ENCODE measurements at regions not wholly inside any gene's neighbourhood (a gene's known extent, or its start where the extent isn't known, plus 50 kb on each side); places are given as distances from the start of the nearest gene placed in this dataset.

GRCh38 chr16:61243954-61244353 is 792.3 kb downstream of the CDH8 start:
- in situ Hi-C loops (cut with HindIII; ENCODE audit: low pct_unique_long_range_greater_than_20kb, low sequenced_read_pairs) (no loop called here), intact Hi-C loops (cut with micrococcal nuclease; ENCODE audit: unreplicated experiment) (no loop called here)
- ChIA-PET CTCF (no interaction called here), POLR2A (no interaction called here)
- Histone ChIP-seq H3K4me1 (ENCODE audit: control insufficient read depth, insufficient read depth, low read length) (no peaks in the 10 kb centered on the region), H3K27ac (ENCODE audit: low read length) (no peak overlapping the region), H3K27me3 (ENCODE audit: control insufficient read depth, insufficient read depth, low read length) (no peaks in the 10 kb centered on the region), H3K4me3 (ENCODE audit: low read depth in 2 of 2, low read length in 2 of 2) (no peak overlapping the region), H3K9me3 (ENCODE audit: control insufficient read depth, insufficient read depth, low read depth, low read length) (no peaks in the 10 kb centered on the region), H3K36me3 (ENCODE audit: control insufficient read depth, insufficient read depth, low read length) (no peaks in the 10 kb centered on the region)
- ATAC-seq = no peak
- no peak for DNase-seq (ENCODE audit: low read depth, low spot score)
- TF ChIP-seq POLR2AphosphoS5 (IDR thresholded peaks at IDR 0.05; ENCODE audit: low read depth, low read length) (no peak), TCF7L2 (IDR thresholded peaks at IDR 0.05; ENCODE audit: low read depth, low read length) (no peak), SIN3A (IDR thresholded peaks at IDR 0.05; ENCODE audit: borderline replicate concordance, insufficient read depth, low read depth, low read length) (no peak), CTCF (IDR thresholded peaks at IDR 0.05) (no peak), REST (IDR thresholded peaks at IDR 0.05; ENCODE audit: insufficient read depth in 1 of 2, low read depth in 2 of 2, low read length in 1 of 2) (no peak)
- BruUV-seq (replicated peaks) = no TSS peak

GRCh38 chr16:61237884-61238485 is 798.3 kb downstream of the CDH8 start:
- ChIA-PET CTCF (no interaction called here), POLR2A (no interaction called here)
- DNase-seq (ENCODE audit: low read depth, low spot score) (no peak), ATAC-seq (no peak)
- no peak overlapping the region for H3K4me3 ChIP-seq (ENCODE audit: low read depth in 2 of 2, low read length in 2 of 2)
- TF ChIP-seq REST (IDR thresholded peaks at IDR 0.05; ENCODE audit: insufficient read depth in 1 of 2, low read depth in 2 of 2, low read length in 1 of 2) (no peak), SIN3A (IDR thresholded peaks at IDR 0.05; ENCODE audit: borderline replicate concordance, insufficient read depth, low read depth, low read length) (no peak), CTCF (IDR thresholded peaks at IDR 0.05) (no peak), TCF7L2 (IDR thresholded peaks at IDR 0.05; ENCODE audit: low read depth, low read length) (no peak), POLR2AphosphoS5 (IDR thresholded peaks at IDR 0.05; ENCODE audit: low read depth, low read length) (no peak)
- H3K27me3 ChIP-seq (ENCODE audit: control insufficient read depth, insufficient read depth, low read length) = no peaks in the 10 kb centered on the region
- intact Hi-C loops (cut with micrococcal nuclease; ENCODE audit: unreplicated experiment) = no loop called here
- H3K9me3 ChIP-seq (ENCODE audit: control insufficient read depth, insufficient read depth, low read depth, low read length) = no peaks in the 10 kb centered on the region
- H3K27ac ChIP-seq (ENCODE audit: low read length) = no peak overlapping the region
- in situ Hi-C loops (cut with HindIII; ENCODE audit: low pct_unique_long_range_greater_than_20kb, low sequenced_read_pairs) = no loop called here
- no peaks in the 10 kb centered on the region for H3K4me1 ChIP-seq (ENCODE audit: control insufficient read depth, insufficient read depth, low read length)
- H3K36me3 ChIP-seq (ENCODE audit: control insufficient read depth, insufficient read depth, low read length) = no peaks in the 10 kb centered on the region
- no TSS peak for BruUV-seq (replicated peaks)

All from Panc1 (cell line).